Uterus (tissue), 3 donors: ENCODE measurements at regions not wholly inside any gene's neighbourhood (a gene's known extent, or its start where the extent isn't known, plus 50 kb on each side); places are given as distances from the start of the nearest gene placed in this dataset.

ENCODE experiments used
- DNase-seq, 2 donors: peaks; one replicate each; pipeline ENCODE4 v3.0.0-alpha.2; 2019 to 2020
- H3K27ac ChIP-seq, 2 donors: fragments of 200-600 bp; sonication (generic); 1 replicate in 1 of 2; 2 replicates in 1 of 2; pipeline ENCODE4 v1.5.1; 2016 to 2018
- H3K27me3 ChIP-seq, 2 donors: fragments of 200-600 bp; sonication (generic); one replicate each; pipeline ENCODE4 v1.5.1; 2018 to 2019; ENCODE audit warnings: control low read depth in 1 of 2
- H3K36me3 ChIP-seq, 2 donors: fragments of 200-600 bp; sonication (generic); one replicate each; pipeline ENCODE4 v1.5.1; 2019; ENCODE audit warnings: control low read depth in 1 of 2
- H3K4me1 ChIP-seq, 2 donors: fragments of 200-600 bp; sonication (generic); one replicate each; pipeline ENCODE4 v1.5.1; 2018 to 2019; ENCODE audit warnings: control low read depth in 1 of 2
- H3K4me3 ChIP-seq, 2 donors: fragments of 200-600 bp; sonication (generic); 1 replicate in 1 of 2; 2 replicates in 1 of 2; pipeline ENCODE4 v1.5.1; 2018 to 2019; ENCODE audit warnings: mild to moderate bottlenecking in 1 of 2
- H3K9me3 ChIP-seq, 2 donors: fragments of 200-600 bp; sonication (generic); one replicate each; pipeline ENCODE4 v1.5.1; 2019; ENCODE audit warnings: control low read depth in 1 of 2
- CTCF ChIP-seq, 4 experiments: fragments of 200-600 bp in 2 of 4; fragments of 450-650 bp in 2 of 4; sonication (generic) in 2 of 4; IDR thresholded peaks; one replicate each; pipeline ENCODE4 v1.5.1; 2016 to 2019; ENCODE audit warnings: antibody characterized with exemption in 4 of 4, mild to moderate bottlenecking in 2 of 4, moderate library complexity in 1 of 4
- POLR2A ChIP-seq, 2 donors: fragments of 450-650 bp; IDR thresholded peaks; one replicate each; pipeline ENCODE4 v1.6.1; 2016; ENCODE audit warnings: antibody characterized with exemption in 2 of 2, mild to moderate bottlenecking in 1 of 2, moderate library complexity in 1 of 2
- intact Hi-C: fragments of 100-400 bp; cut with DNase I; formaldehyde crosslinking; loops from one replicate; pipeline ENCODE4 v1.15.1; 2023; ENCODE audit warnings: low total_unique reads
- donor health status: DM: yes; HTN: yes; CAD: no.

DNA sequence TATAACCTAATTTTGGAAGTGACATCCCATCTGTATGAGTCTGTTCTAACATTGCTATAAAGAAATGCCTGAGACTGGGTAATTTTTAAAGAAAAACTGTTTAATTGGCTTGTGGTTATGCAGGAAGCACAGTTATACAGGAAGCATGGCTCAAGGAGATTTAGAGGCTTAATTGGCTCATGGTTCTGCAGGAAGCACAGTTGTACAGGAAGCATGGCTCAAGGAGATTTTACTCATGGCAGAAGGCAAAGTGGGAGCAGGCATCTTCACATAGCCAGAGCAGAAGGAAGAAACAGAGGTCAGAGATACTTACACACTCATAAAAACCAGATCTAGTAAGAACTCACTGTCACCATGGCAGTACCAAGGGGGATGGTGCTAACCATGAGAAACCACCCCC is 193.1 kb upstream of the ADAMTS9 start:
- intact Hi-C loops = no loop called here
- Histone ChIP-seq H3K4me1 (no peaks in the 10 kb centered on the region), H3K27ac (no peak overlapping the region), H3K9me3 (no peaks in the 10 kb centered on the region), H3K4me3 (no peak overlapping the region), H3K36me3 (no peaks in the 10 kb centered on the region), H3K27me3 (no peaks in the 10 kb centered on the region)
- TF ChIP-seq POLR2A (IDR thresholded peaks at IDR 0.05) (no peak), CTCF (IDR thresholded peaks at IDR 0.05) (no peak)
- no peak for DNase-seq

DNA sequence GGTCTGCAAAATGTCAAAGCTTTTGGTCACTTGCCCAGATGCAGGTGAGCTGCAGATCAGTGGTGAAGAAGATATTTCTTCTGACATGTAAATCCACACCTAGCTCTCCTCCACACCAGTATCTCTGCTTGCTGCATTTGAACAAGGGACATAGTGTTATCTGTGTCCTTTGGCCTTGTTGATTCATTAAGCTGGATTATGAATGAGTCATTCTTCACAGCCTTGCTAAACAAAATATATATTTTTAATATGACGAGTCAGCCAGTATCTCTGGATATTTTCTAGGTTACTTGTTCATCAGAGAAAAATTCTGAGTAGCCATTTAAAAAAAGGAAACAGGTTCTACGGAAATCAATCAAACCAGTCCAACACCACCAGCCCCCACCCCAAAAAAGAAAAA is 190.6 kb upstream of the ADAMTS9 start:
- H3K4me3 ChIP-seq = no peak overlapping the region
- no peaks in the 10 kb centered on the region for H3K27me3 ChIP-seq
- intact Hi-C loops = no loop called here
- H3K36me3 ChIP-seq = no peaks in the 10 kb centered on the region
- H3K4me1 ChIP-seq = no peaks in the 10 kb centered on the region
- H3K9me3 ChIP-seq = no peaks in the 10 kb centered on the region
- no peak overlapping the region for H3K27ac ChIP-seq
- TF ChIP-seq CTCF (IDR thresholded peaks at IDR 0.05) = no peak
- no peak for TF ChIP-seq POLR2A (IDR thresholded peaks at IDR 0.05)
- no peak for DNase-seq

- intact Hi-C loops = no loop called here
- Histone ChIP-seq H3K27me3 (no peaks in the 10 kb centered on the region), H3K4me3 (no peak overlapping the region), H3K4me1 (no peaks in the 10 kb centered on the region), H3K9me3 (no peaks in the 10 kb centered on the region), H3K36me3 (no peaks in the 10 kb centered on the region), H3K27ac (no peak overlapping the region)
- DNase-seq = no peak
- TF ChIP-seq POLR2A (IDR thresholded peaks at IDR 0.05) (no peak), CTCF (IDR thresholded peaks at IDR 0.05) (no peak)
These were observed 185.6 kb upstream of the ADAMTS9 start for GRCh38 chr3:64873400-64873799.

GRCh38 chr3:64872345-64872744 is 184.5 kb upstream of the ADAMTS9 start:
- Histone ChIP-seq H3K36me3 (no peaks in the 10 kb centered on the region), H3K4me3 (no peak overlapping the region), H3K27me3 (no peaks in the 10 kb centered on the region), H3K27ac (no peak overlapping the region), H3K9me3 (no peaks in the 10 kb centered on the region), H3K4me1 (no peaks in the 10 kb centered on the region)
- intact Hi-C loops = no loop called here
- TF ChIP-seq CTCF (IDR thresholded peaks at IDR 0.05) (no peak), POLR2A (IDR thresholded peaks at IDR 0.05) (no peak)
- DNase-seq = no peak

DNA sequence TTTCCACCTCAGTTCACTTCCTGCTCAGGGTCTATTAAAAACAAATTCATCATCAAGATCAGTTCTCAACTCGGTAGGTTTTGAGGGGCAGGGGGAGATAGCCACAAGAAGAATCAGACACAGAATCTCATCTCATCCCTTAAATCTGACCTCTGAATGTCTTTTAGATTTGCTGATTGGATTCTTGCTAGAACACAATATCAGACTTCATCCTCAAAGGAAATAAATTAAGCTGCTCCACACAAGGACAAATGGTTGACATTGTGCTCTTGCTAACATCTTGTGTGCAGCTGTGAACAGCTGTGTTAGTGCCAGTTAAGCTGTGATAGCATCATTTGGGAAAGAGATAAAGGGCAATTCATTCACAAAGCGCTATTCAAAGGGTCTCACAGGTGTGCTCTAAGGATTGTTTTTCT is 184.0 kb upstream of the ADAMTS9 start:
- intact Hi-C loops = no loop called here
- Histone ChIP-seq H3K27ac (no peak overlapping the region), H3K4me3 (no peak overlapping the region), H3K36me3 (no peaks in the 10 kb centered on the region), H3K9me3 (no peaks in the 10 kb centered on the region), H3K4me1 (peaks cover 0 to under 1% of the 10 kb centered on the region in 2 donors), H3K27me3 (no peaks in the 10 kb centered on the region)
- TF ChIP-seq CTCF (IDR thresholded peaks at IDR 0.05) (no peak), POLR2A (IDR thresholded peaks at IDR 0.05) (no peak)
- no peak for DNase-seq
